NK-92 (cell line): ENCODE measurements at regions not wholly inside any gene's neighbourhood (a gene's known extent, or its start where the extent isn't known, plus 50 kb on each side); places are given as distances from the start of the nearest gene placed in this dataset.
A peak's percentile ranks its signal among the peaks of the same experiment; 100 is the strongest.

Experiments used
- DNase-seq: peaks from one replicate; lab custom pipeline; 2025; ENCODE audit not compliant: unreplicated experiment; lab: John Stamatoyannopoulos, UW

DNA sequence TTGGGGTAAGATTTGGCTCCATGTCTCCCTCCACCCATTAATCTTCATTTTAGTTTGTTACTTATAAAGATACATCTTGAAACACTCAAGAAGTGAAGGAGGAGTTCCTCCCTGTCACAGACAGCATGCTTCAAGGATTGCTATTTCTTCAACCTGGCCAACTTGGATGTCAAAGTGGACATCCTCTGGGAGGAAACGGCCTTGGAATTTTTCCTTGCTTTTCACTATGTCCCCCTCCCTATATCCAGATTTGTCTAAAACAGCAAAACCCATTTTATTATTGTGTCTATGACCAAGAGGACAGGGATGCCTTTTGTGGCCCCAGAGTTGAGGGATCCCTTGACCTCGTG, 242.9 kb downstream of the LPIN1 start:
- DNase-seq, result no peak

DNA sequence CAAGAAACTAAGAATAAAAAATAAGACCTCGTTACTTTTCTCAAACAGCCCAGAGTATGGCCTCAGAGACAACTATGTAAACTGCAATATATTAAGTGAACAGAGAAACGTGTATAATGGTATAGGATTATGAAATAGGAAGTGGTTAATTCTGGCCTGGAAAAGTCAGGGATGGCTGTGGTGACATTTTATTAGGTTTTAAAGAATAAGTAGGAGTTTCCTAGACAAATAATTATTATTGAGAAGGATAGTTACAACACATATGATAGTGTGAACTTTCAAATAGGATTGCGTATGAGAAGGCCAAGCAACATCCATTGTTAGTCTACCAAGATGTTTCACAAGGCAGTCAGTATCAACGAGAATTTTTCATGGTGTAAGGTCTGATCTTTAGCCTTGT, 244.1 kb downstream of the LPIN1 start:
- DNase-seq, result no peak

GRCh38 chr2:11993749-11994148, 247.3 kb downstream of the LPIN1 start:
- no peak for DNase-seq

DNA sequence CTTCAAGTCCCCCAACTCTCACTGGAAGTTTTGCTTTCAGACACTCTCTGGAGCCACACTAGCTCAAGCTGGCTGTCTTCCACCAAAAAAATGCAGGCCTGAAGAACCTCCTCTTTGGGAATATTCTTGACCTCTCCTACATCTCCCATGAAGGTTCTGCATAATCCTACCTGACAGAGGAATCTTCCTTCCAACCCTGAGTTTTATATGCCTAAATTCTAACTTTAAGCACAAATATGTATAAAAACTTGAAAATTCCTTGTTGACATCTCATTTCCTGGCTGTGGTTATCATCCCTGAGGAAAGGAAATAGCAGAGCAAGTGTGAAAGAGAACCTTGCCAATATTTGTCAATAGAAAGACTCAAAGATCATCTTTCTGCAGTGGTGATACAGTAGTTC, 249.0 kb downstream of the LPIN1 start:
- DNase-seq, result no peak

DNA sequence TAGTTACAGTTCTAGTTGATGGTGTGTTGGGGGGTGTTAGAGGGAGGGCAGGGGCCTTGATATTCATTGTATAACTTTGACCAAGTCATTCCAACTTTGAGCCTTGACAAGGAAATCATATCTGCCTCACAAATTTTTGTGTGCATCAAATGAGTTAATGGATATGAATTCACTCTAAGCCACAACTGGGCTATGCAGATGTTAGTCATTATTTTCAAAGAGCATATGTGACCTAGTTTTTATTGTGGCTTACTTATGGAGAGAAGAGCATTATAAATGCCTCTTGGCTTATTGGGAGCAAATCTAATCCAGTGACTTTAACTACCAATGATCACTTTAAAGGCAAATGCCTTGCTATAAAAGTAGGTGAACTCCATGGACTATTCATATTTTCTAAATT, 250.2 kb downstream of the LPIN1 start:
- DNase-seq, result no peak

DNA sequence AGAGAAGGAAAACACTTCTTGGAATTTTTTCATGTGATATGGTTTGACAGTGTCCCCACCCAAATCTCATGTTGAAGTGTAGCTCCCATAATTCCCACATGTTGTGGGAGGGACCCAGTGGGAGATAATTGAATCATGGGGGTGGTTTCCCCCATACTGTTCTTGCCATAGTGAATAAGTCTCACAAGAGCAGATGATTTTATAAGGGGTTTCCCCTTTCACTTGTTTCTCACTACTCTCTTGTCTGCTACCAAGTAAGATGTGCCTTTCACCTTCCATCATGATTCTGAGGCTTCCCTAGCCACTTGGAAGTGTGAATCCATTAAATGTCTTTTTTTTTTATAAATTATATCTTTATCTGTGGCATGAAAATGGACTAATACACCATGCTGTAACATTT, 250.7 kb downstream of the LPIN1 start:
- DNase-seq, result no peak

DNA sequence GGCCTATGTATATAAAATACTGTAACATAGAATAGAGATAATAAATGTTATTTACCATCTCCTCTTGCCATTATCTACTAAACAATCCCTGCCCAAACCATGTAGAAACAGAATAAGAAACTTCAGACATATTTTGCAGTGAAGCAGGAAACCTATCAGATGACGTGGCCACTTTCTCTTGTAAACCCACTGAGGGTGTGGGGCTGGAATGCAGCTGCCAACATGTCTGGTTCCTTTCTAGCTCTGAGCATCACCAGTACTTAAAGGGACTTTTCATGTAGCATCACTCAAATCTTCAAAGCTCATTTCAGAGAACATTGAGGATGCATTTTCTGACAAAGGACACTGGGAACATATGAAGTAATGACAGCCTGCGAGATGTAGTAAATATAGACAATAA, 251.8 kb downstream of the LPIN1 start:
- no peak for DNase-seq

- no peak for DNase-seq
Measured at GRCh38 chr2:11998626-11999378, 252.4 kb downstream of the LPIN1 start.

DNA sequence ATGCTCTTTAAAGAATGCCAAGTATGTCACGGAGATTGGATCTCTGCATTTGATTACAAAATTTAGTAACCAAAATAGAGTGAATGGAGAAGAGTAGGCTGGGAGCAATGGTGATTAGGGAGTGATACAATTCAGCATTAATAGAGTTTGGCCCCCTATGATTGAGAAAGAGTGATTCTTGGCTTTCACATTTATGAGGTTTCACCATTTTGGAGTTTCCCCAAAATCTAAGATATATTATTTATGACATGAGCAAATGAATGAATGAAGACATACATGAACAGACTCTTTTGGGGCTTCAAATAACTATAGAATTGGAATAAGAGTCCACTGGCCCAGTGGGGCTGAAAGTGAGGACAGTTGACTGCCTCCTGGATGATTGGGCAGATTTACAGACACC, 255.2 kb downstream of the LPIN1 start:
- DNase-seq, result no peak

DNA sequence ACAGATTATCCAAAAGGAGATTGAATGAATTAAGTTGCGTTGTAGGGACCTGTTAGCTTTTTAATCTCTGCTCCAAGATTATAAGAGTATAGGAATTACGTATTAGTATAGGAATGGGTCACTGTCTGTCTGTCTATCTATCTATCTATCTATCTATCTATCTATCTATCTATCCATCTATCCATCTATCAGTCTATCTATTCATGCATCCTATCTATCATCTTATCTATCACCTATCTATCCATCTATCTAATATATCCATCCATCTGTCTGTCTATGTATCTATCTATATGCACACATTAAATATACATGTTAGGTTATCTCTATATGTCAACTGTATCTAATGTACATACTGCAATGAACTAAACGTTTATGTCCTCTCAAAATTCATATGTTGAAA, 255.8 kb downstream of the LPIN1 start:
- DNase-seq, result no peak

DNA sequence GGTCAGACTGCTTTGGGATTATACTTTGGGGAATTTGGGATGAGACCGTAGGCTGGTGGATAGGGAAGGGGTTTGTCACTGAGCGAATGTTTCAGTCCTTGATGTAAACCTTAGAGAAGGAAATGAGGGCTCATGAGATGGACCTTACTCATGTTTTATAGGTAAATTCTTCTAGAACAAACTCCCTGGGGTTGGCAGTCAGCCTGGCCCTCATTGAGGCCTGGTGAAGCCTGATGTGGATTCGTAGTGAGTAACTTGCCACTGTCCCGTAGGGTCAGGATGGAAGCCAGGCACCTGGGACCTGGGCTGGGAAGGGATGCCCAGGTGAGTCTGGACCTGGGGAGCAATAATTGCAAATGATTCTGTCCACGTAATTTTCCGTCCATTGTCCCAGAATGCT, 258.3 kb downstream of the LPIN1 start:
- DNase-seq, result no peak

DNA sequence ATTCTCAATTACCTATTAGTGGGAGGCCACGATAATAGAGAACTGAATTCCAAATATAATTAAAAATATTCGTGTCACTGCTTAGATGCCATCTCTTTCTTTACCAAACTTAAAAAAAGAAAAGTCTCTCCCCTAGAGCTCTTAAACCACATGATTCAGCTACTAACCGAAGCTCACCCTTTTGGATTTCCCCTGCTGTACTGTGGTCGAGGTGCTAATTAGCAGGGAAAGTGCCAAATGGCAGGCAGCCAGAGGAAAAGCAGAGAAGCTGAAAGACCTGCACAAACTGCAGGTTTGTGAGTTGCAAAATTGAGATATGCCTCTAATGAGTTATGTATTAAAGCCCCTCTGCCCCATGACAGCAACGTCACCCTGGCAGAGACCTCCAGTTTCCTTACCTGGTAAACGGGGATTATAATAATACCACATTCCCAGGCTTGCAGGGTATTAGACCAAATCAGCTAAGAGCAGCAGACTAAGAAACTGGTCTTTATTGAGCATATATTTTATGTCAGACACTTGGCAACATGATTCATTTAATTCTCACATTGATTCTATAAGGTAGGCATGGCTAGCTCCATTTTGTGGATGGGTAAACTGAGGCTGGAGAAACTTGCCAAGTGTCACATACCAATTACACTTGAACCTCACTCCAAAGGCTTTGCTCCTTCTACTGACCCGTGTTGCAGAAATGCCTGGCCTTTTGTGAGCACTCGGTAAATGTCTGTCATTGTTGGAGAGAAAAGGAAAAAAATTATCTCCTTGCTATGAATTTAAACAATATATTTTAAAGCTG, 259.7 kb downstream of the LPIN1 start:
- peak; percentile 2 for DNase-seq

DNA sequence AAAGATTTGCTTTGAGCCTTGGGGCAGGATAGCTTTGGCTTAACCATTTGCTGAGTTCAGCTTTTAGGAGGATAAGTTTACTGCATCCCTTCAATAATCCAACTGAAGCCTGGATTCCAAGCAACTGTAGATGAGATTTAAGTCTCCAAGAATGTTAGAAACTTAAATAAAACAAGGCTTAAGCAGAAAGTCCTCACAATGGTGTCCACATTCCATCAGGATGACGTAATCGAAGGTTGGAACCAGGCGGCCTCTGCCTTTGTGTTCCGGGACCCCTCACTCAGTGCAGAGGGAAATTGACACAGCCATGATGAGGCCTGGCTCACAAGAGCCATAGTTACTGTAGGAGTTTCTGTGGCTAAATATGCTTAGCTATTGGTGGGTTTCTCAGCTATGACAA, 260.4 kb downstream of the LPIN1 start:
- no peak for DNase-seq

DNA sequence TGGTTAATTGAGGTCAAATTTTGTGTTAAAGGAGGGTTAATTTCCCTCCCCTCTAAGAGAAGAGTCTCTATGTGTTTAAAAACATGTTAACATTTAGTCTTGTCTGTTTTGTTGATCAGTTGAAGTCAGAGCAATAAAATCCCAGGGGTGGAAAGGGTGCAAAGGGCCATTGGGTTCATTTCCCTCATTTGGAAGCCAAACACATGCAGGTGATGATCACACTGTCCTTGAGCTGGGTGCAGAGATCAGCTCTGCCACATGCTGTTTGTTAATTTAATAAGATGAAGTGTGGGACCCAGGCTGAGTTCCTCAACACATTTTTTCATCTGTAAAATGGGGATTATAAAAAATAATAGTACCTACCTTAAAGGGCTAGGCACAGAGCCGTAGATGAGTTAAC, 260.9 kb downstream of the LPIN1 start:
- no peak for DNase-seq

GRCh38 chr2:12008425-12009061, 262.1 kb downstream of the LPIN1 start:
- DNase-seq, result no peak

- DNase-seq, result no peak
Measured at GRCh38 chr2:12009323-12009905, 263.0 kb downstream of the LPIN1 start.

- no peak for DNase-seq
Measured at GRCh38 chr2:12010059-12010458, 263.6 kb downstream of the LPIN1 start.

- no peak for DNase-seq
Measured at GRCh38 chr2:12010779-12011178, 264.3 kb downstream of the LPIN1 start.

DNA sequence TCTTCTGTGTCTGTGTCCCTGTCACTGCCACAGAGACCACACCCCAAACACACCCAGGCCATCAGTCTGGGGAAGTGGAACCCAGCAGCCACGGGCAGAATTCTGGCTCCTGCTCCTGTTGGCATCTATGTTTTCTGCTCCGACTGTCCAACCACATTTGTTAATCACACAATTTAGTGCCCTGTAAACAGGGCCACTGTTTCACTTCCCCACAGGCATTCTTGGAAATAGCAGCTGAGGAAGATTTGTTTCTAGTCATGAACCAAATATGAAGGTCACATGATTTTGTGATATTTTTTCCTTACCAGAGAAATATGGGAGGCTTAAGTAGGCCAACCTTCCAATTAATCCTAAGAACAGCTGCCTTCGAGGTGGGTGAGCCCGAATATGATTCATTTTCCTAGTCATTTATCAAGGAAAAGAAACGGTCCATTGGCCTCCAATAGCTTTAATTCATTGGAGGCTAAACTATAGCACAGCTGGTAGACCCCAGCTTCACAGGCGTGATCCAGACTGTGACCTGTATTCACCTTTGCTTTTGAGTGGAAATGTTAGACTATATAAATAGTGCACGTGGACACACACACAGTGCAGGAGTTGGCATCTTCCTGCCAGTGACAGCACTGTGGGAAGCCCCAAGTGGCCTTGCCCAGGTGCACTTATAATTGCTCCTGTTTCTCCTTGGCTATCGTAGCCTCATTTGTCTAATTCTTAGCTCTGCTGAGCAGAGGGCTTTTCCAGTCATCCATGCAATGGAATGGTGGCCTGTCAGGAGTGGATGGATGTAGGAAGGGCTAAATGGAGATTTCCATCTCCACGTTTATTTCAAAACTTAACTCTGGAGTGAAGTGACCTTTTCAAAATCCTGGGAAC, 267.9 kb downstream of the LPIN1 start:
- no peak for DNase-seq

DNA sequence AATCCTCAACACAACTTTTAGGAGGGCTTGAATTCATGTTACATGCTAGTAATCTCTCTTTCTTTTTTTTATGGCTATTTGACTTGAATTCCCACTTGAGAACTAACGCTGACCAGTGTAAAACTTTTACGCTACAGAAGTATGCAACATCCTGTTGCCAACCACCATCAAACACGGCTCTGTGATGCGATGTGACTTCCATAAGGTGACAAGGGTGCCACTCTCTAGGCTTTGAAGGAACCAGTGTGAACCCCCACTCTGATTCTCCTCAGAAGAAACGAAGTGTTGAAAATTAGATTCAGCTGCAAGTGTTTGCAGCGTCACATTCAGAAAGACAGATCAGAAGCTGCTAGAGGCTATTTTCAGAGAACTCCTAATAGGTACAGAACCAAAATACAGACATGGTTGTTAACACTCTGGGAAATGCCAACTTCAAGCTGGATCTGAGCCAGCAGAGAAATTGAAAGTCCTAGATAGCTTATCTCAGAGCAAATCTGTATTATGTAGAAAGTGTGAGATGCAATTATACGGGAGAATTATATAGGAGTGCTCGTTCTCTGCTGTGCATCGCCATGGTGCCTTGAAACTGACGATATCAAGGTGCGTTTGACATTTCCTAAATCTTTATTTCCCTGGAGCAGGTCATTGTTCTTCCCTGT, 271.2 kb downstream of the LPIN1 start:
- DNase-seq, result no peak
